ENCODE measurements at regions not wholly inside any gene's neighbourhood (a gene's known extent, or its start where the extent isn't known, plus 50 kb on each side); places are given as distances from the start of the nearest gene placed in this dataset.

DNA sequence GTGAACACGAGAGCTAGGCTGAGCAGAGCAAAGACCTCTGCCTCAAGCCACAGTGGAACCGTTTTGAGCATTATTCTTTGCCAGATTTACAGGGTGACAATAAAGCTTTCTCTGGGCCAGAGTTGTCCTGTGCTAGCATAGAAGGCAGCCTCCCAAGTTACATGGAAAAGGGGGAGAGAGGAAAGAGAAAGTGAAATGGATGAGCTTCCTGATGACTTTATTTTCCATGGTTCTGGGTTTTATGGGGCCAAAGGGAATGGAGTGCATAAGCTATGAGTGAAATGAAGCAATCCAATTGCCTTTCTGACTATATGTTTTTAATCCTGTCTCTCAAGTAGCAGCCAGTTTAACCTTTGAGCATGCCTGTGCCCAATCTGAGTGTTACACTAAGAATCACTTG, 428.4 kb downstream of the COG6 start:
- DNase-seq: no peak

DNA sequence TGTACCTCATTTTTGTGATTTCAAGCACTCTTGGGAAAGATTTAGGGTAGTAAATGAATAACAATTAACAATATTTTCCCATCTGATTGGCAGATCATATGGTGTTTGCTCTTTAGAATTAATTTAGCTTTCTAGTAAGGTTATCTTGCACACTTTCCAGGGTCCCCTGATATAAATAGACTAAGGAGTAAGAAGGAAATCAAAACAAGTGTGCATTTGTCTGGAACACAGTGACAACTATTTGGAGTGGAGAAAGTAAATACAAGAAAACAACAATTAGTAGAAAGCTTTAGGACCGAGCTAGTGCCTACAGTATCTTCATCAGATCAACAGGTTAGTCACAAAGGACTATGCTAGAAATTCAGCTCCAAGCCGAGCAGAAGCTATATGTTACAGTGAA, 429.5 kb downstream of the COG6 start:
- no peak for DNase-seq

DNA sequence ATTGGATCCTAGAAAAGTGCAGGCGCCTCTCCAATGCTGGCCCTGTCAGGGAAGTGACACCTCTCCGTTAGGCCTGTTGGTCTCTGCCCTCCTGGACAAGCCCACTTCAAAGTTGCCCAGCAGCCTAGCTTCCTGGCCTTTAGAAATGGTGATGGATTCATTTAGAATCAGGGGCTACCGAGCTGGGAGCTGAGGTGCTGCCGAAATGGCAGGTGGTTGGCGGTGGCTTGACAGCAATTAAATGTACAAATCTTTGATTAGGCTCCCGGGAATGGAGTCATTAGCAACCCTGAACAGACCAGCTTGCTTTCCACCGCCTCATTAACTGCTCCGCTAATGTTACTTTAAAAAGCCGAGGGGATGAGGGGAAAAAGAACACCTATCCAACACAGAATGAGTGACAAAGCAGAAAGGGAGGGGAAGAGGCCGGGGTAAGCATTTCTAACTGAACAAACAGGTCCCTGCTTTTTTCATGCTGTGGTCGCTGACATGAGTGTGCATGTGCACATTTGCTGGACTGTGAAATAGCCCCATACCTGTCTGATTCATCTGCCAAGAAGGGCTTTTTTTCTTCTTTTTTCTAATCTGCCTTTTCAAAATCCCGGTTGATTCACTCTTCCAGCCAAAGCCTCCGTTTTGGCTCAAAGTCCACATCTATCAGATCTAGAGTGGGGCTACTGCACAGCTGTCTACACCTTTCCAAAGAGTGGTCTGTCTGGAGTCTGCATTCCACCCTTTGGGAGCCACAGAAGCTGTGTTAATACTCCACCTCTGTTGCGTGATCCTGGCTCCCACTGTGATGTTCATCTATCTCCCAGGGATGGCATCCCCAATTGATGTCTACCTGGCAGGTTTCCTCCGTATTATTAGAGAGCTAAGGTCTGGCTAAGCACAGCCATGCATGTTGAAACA, 431.9 kb downstream of the COG6 start:
- DNase-seq: no peak

DNA sequence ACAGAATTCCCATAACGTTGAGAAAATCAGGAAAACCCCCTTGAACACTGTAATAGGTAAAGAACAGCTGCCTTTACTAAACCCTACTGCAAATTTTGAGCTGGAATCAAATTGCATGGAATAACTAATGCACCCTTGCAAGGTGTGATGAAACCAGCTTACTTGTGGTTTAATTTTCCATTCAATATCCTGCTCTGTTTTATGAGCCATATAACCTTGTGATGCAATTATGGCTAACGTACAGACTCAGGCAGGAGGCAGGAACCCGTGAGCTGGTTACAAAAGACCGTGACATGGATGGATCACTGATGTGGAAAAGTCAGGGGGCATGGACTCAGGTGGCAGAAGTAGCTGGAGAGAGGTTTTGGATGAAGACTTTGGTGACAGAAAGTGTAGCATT, 438.6 kb downstream of the COG6 start:
- no peak for DNase-seq

DNA sequence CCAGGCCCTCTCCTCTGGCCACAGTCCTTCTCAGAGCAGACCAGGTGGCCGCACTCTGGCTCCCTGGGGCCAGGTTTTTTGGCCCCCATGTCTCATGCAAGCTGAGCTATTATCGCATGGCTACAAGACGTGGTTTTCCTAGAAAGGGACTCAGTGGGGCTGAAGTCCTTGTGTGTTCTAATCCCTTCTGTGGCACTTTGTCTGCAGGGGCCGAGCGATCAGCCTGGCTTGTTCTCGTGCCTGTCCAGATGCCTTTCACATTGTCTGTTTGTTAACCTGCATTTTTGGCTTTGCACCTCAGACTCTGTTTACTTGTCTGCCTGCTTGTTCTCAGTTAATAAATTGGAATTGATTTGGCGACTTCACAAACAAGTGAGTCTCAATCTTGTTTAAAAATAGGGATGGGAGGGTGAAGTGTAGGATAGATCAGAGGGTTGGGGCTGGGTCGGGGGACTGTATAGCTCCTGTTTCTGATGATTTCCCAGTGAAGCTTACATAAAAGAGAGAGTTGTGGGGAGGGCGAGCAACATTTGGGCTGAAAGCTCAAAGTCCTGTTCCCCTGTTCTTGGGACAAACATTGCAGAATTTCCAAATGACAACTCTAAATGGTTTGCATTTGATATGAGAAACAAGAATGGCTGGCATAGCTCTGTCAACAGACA, 440.4 kb downstream of the COG6 start:
- no peak for DNase-seq

DNA sequence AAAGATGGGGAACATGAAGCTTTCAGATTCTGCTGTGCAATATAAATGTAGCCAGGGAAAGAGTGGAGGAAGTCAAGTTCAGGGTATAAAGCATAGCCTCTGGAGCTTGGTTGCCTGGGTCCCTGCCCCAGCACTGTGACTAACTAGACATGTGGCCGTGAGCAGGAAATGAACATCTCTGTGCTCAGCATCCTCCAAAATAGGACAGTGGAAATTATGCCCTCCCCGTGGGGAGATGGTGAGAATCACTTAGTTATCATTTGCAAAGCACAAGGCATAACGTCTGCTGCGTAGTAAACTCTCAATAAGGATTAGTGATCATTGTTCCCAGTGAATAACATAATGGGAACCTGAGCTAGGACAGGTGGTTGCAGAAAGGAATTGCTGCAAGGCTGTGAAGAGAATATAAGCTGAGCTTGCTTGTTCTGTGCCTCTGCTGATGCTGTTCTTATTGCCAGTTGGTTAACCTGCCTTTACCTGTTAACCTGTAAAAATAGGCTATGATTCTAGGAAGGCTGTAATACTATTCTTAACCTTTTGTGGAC, 441.0 kb downstream of the COG6 start:
- peak; percentile 8 for DNase-seq

DNA sequence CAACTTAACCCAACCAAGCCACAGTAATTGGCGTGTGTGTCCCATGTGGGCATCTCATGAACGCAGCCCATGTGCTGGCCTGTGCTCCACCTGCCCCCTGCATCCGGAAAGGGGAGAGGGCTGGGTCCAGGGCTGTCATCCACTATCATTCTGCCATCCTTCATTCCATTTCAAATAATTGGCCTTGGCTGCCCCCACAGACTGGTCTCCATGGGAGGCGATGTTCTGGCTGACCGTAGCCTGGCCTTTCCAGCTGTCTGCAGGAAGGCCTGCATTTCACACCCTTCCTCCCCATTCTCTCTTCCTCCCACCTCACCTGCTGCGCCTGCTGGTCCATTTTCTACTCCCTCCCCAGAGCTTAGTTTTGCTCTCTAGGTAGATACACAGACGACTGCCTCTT, 442.8 kb downstream of the COG6 start:
- no peak for DNase-seq

DNA sequence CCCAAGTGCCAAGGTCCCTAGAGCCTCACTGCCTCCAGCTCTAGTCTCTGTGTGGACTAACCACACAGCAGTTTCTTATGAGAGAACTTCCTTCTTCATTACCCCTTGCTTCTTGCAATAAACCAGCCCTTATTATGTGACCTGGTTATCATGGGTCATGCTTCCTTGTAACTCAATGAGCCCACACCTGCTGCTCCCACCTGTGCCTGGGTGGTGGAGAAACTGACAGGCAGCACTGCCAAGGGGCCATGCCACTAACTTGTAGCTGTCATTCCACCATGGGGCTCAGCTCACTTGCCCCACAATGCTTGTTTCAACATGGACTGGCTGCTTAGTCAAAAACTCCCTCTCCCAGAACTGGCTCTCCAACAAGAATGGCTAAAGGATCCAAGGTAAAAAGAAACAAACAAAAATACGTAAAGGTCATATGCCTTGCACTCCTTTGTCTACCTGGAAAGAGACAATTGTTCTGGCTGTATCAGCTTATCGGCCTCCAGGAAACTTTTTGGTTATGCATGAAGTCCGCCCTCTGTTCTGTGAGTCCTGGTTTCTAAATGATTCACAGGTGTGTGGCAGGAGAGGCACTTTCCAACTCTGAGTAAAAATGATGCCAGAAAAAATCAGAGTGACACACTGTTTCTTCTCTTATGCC, 446.4 kb downstream of the COG6 start:
- no peak for DNase-seq

DNA sequence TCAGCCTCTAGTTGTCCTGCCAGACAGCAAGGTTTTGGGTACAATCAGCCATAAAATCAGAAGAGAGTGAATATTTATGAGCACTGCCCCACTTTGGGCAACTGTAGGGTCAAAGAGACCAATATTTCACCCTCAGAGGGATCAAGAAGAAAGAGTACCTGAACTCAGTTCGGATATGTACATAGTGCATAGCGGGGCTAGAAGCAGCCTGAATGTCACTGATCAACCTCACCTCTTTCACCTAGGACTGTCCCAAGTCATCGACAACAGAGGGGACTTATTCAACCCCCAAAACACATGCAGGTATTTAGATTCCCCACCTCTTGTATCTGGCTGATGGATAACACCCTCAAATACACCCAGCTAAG, 446.9 kb downstream of the COG6 start:
- no peak for DNase-seq

DNA sequence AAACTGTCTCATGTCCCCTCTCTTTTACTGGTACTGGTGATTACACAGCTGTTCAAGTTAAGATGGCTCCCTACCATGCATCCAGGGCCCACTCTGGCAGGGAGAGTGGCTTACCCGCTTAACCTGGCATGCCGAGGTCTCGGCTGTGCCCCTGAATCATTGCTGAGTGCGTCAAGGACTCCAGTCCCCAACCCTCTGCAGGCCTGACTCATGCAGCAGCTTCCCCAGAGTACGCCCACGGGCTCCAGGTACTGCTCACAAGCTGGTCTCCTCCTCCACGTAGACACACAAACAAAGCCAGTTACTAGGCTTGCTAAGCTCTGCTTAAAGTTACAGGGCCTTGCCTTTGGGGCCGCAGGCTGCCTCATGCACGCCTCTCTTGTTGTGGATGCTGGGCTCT, 447.4 kb downstream of the COG6 start:
- no peak for DNase-seq

DNA sequence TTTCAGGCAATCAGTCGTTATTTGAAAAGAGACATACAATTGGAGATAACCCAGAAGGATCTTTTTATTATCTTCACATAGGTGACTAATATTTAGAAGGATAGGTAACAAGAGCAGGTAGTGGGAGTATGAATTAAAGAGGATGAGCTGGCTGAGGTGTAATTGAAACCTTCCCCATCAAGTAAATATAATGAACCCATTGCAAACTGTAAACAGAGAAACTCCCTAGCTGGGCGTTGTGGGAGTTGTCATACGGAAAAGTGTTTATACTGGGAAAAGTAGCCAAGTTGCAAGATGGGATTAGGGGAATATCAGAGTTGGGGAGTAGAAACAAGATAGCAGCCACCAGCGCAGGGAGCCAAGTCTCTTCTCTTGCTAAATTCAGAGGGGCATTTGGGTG, 448.4 kb downstream of the COG6 start:
- DNase-seq: no peak

DNA sequence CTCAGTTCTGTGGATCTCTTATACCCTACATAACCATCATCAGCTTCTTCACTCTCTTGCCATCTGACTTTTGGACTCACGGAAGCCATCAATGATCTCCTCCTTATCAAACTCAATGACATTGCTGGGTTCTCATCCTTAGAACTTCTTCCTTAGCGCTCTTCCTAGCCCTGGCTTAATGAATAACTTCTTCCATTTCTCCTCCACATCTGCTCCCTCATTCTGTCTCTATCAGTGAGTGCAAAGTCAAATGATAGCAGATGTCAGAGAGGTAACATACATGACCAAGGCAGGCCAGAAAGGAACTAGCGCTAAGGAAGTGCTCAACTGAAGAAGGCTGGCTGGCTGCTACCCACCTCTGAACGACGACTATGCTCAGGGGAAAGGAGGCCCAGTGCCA, 449.8 kb downstream of the COG6 start:
- DNase-seq: no peak

DNA sequence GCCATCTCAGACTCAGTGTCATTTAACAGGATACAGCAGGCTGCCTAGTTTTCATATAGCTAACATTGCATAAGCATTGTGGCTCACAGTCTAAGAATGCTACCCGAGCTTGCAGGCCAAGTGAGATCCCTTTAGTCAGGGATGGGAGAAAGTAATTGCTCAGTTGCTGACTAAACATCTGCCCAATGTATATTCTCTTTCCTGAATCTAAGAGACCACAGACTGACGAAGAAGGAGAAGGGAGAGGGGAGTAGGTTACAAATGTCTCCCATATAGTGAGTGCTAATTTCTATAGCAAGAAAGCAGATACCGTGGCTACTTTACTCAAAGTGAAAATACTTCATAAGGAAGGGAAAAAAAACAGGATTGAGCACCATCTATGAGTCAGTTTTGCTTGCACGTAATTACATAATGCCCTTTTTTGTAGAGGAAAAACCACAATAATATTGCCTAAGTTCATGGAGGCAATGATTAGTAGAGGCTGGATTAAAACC, 453.9 kb downstream of the COG6 start:
- no peak for DNase-seq

DNA sequence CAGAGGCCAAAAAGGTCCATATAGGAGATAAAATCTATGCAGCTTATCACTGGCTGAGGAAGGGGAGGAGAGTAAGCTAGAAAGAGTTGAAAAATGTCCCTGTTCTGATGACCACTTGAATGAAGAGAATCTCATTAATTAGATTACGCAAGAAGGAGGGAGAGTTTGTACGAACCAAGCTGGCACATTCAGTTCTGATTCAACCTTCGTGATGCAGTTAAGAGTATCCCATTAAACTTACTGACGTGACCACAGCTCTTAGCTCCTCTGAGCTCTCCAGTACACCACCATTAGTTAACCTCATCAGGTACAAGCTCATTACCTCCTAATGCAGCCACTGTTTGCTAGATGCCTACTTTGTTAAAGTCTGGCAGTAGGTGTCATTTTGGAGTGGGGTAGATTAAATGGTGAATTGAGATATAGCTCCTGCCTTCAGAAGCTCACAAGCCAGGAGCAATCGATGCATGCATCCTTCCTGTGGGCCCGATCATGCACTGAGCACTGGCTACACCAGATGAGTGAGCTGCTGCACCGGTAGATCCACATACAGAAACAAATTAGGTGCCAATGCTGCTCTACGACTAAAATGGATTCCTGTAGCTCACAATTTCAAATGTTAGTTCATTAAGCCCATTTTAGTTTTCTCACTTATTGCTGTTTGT, 458.3 kb downstream of the COG6 start:
- DNase-seq: no peak

DNA sequence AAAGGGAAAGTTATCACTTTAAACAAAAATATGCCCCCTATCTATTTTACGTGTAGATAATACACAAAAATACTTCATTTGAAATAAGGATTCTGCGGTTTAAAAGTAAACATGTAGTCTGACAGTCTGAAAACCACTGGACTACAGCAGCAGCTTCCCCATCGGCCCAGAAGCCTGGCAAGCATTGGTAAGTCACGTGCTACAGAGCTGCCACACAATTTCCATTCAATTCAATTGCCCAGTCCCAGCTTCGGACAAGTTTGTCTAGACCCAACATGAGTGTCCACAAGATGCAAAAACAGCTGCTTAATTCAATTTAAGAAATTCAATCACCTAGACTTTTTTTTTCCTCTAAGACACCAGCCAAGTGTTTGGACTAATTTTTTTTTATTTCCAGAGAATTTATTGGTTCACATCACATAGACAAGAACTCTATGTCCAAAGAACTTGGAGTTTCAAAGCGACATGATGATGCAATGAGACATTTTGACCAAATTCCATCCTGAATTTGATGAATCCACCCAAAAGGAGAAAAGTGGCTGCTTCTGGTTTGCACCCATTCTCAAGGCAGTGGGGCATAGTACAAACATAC, 458.9 kb downstream of the COG6 start:
- no peak for DNase-seq

DNA sequence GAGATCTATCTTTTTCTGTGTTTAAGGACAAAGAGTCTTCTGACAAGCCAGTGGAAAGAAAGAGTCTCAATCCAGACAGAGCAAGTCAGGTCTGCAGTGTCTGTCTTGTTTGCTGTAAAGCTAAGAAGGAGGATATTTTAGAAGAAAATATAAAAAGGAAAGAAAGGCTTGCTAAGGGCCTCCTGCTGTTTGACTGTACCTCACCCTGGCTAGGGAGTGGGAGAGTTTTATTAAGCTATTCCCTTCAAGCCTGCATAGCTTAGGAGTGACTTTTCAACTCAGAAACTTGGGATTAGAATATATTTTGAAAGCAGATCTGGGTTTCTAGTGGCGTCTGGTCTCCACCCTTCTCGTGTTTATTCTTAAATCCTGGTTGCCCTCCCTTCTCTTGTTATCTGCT, 460.0 kb downstream of the COG6 start:
- DNase-seq: no peak

DNA sequence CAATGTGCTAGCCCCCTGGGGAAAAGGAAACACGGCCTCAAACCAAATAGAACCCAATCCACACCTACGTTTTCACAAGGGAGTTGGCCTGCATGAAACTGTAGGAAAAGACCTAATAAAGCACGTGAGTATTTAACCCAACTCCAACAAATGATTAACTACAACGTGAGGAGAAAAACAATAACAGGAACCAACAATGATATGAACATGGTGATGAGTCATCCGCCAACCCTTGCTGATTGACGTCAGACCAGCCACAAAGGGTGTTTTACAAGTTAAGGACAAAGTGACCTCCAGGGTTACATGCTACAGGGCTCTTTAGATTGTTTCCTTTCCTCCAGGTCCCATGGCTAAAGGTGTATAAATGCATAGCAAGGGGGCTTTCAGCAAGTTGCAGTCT, 460.5 kb downstream of the COG6 start:
- peak; percentile 21 for DNase-seq

DNA sequence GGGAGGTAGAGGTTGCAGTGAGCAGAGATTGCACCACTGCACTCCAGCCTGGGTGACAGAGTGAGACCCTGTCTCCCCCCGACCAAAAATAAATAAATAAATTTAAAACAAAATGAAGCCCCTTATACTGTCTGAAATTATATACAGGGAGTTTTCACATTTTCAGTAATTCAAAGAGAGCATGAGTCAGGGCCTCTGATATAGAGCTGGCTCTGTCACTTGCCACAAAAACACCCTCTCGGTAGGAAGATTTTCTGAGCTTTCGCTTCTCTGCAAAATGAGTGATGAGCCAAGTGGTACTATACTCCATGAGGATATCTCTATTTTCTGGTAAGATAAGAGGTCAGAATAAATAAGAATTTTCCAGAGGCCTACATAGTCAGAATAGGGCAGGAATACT, 462.9 kb downstream of the COG6 start:
- DNase-seq: no peak

DNA sequence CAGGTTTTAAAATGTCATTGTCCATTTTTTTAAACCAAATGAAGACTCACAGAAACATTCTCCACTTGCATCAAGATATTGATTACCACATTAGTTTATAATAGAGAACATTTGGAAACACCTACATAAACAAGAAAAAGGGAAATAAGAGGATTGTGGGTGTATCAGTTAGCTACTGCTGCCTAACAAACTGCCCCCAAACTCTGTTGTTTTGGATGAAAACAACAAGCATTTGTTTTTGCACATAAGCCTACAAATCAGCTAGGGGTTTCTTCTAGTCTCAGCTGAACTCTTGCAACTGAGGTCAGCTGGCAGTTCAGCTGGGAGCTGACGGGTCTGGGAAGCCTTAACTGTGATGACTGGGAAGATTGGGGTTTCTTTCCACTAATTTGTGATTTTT, 464.4 kb downstream of the COG6 start:
- no peak for DNase-seq

DNA sequence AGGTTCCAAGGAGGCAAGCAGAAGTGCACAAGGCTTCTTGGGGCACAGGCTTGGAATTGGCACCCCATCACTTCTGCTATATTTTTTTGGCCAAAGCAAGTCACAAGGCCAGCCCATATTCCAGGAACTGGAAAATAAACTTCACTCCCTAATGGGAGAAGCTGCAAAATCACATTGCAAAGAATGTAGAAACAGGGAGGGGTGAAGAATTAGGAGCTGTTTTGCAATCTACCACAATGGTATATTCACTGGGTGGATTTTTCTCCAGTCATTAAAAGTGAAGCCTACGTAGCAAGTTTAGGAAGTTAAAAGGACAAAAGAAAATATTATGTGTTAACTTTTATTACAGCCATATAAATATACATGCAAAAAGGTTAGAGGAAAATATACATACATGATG, 464.8 kb downstream of the COG6 start:
- no peak for DNase-seq

DNA sequence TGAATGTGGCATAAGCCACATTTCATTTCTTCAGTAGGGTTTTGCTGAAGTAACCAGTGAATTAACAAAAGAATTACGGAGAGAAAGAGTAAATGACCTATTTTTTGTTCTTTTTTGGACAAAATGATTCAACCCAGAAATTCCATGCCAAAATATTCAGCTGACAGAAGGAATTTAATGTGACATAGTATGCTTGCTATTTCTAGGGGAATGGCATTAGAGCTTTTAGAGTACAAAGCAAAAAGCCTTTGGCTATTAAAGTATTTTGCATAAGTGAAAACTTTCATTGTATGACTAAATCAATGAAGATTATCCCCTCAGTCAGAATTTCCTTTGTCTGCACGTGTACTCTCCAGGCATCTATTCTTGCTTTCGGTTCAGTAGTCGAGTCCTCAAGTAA, 465.3 kb downstream of the COG6 start:
- no peak for DNase-seq

DNA sequence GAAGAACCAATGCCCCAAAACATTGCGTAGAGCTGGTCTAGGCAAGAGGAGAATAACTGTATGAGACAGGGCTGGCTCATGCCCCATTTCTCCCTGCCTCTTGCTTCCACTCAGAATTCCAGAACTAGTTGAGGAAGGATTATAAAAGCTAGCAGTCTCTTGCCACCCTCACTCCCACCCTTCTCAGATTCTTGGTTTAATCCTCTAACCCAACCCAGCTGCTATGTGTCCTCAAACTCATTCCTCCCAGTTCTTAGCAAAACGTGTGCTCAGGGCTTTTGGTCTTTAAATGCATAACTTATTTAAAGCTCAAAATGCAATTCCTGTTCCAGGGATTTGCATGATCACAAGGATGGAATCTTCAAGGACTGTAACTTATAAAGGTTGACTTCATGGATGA, 466.3 kb downstream of the COG6 start:
- DNase-seq: no peak
